ENCODE measurements at regions not wholly inside any gene's neighbourhood (a gene's known extent, or its start where the extent isn't known, plus 50 kb on each side); places are given as distances from the start of the nearest gene placed in this dataset.

- no peak overlapping the region for H3K27ac ChIP-seq (ENCODE audit: low read depth in 2 of 2, low read length in 2 of 2)
- H3K9me3 ChIP-seq (ENCODE audit: control insufficient read depth in 2 of 2, low read length in 2 of 2) = no peaks in the 10 kb centered on the region
- no peaks in the 10 kb centered on the region for H3K36me3 ChIP-seq (ENCODE audit: control insufficient read depth in 2 of 2, insufficient read depth in 2 of 2, low read length in 2 of 2)
- H3K4me1 ChIP-seq (ENCODE audit: control insufficient read depth in 2 of 2, insufficient read depth in 2 of 2, low read length in 2 of 2) = no peaks in the 10 kb centered on the region
- H3K9ac ChIP-seq (ENCODE audit: low read depth in 1 of 2, low read length in 2 of 2) = no peak overlapping the region
- no peaks in the 10 kb centered on the region for H3K27me3 ChIP-seq (ENCODE audit: control insufficient read depth in 2 of 2, insufficient read depth in 2 of 2, low read length in 2 of 2)
- H3K4me3 ChIP-seq (ENCODE audit: low read length in 2 of 2) = no peak overlapping the region
Observed at GRCh38 chr1:87194271-87194774, 134.4 kb upstream of the LMO4 start.

GRCh38 chr1:87194856-87195255 is 133.8 kb upstream of the LMO4 start:
- H3K9ac ChIP-seq (ENCODE audit: low read depth in 1 of 2, low read length in 2 of 2) = no peak overlapping the region
- H3K27ac ChIP-seq (ENCODE audit: low read depth in 2 of 2, low read length in 2 of 2) = no peak overlapping the region
- H3K4me3 ChIP-seq (ENCODE audit: low read length in 2 of 2) = no peak overlapping the region
- no peaks in the 10 kb centered on the region for H3K36me3 ChIP-seq (ENCODE audit: control insufficient read depth in 2 of 2, insufficient read depth in 2 of 2, low read length in 2 of 2)
- no peaks in the 10 kb centered on the region for H3K4me1 ChIP-seq (ENCODE audit: control insufficient read depth in 2 of 2, insufficient read depth in 2 of 2, low read length in 2 of 2)
- no peaks in the 10 kb centered on the region for H3K9me3 ChIP-seq (ENCODE audit: control insufficient read depth in 2 of 2, low read length in 2 of 2)
- no peaks in the 10 kb centered on the region for H3K27me3 ChIP-seq (ENCODE audit: control insufficient read depth in 2 of 2, insufficient read depth in 2 of 2, low read length in 2 of 2)

- H3K27me3 ChIP-seq (ENCODE audit: control insufficient read depth in 2 of 2, insufficient read depth in 2 of 2, low read length in 2 of 2) = no peaks in the 10 kb centered on the region
- H3K36me3 ChIP-seq (ENCODE audit: control insufficient read depth in 2 of 2, insufficient read depth in 2 of 2, low read length in 2 of 2) = no peaks in the 10 kb centered on the region
- H3K4me3 ChIP-seq (ENCODE audit: low read length in 2 of 2) = no peak overlapping the region
Observed at GRCh38 chr1:87196110-87196827, 132.4 kb upstream of the LMO4 start.

GRCh38 chr1:87197156-87197555 is 131.5 kb upstream of the LMO4 start:
- H3K36me3 ChIP-seq (ENCODE audit: control insufficient read depth in 2 of 2, insufficient read depth in 2 of 2, low read length in 2 of 2) = no peaks in the 10 kb centered on the region
- H3K4me1 ChIP-seq (ENCODE audit: control insufficient read depth in 2 of 2, insufficient read depth in 2 of 2, low read length in 2 of 2) = no peaks in the 10 kb centered on the region
- no peak overlapping the region for H3K27ac ChIP-seq (ENCODE audit: low read depth in 2 of 2, low read length in 2 of 2)
- no peak overlapping the region for H3K4me3 ChIP-seq (ENCODE audit: low read length in 2 of 2)
- no peak overlapping the region for H3K9ac ChIP-seq (ENCODE audit: low read depth in 1 of 2, low read length in 2 of 2)
- H3K27me3 ChIP-seq (ENCODE audit: control insufficient read depth in 2 of 2, insufficient read depth in 2 of 2, low read length in 2 of 2) = no peaks in the 10 kb centered on the region
- no peaks in the 10 kb centered on the region for H3K9me3 ChIP-seq (ENCODE audit: control insufficient read depth in 2 of 2, low read length in 2 of 2)

More at GRCh38 chr1:87196110-87196827, 132.4 kb upstream of the LMO4 start:
- H3K9me3 ChIP-seq (ENCODE audit: control insufficient read depth in 2 of 2, low read length in 2 of 2) = no peaks in the 10 kb centered on the region
- no peaks in the 10 kb centered on the region for H3K4me1 ChIP-seq (ENCODE audit: control insufficient read depth in 2 of 2, insufficient read depth in 2 of 2, low read length in 2 of 2)
- H3K9ac ChIP-seq (ENCODE audit: low read depth in 1 of 2, low read length in 2 of 2) = no peak overlapping the region
- H3K27ac ChIP-seq (ENCODE audit: low read depth in 2 of 2, low read length in 2 of 2) = no peak overlapping the region

GRCh38 chr1:87197641-87198040 is 131.0 kb upstream of the LMO4 start:
- Histone ChIP-seq H3K27ac (ENCODE audit: low read depth in 2 of 2, low read length in 2 of 2) (no peak overlapping the region), H3K36me3 (ENCODE audit: control insufficient read depth in 2 of 2, insufficient read depth in 2 of 2, low read length in 2 of 2) (no peaks in the 10 kb centered on the region), H3K9ac (ENCODE audit: low read depth in 1 of 2, low read length in 2 of 2) (no peak overlapping the region), H3K9me3 (ENCODE audit: control insufficient read depth in 2 of 2, low read length in 2 of 2) (no peaks in the 10 kb centered on the region), H3K4me1 (ENCODE audit: control insufficient read depth in 2 of 2, insufficient read depth in 2 of 2, low read length in 2 of 2) (no peaks in the 10 kb centered on the region), H3K4me3 (ENCODE audit: low read length in 2 of 2) (no peak overlapping the region), H3K27me3 (ENCODE audit: control insufficient read depth in 2 of 2, insufficient read depth in 2 of 2, low read length in 2 of 2) (no peaks in the 10 kb centered on the region)

GRCh38 chr1:87200875-87201638 is 127.6 kb upstream of the LMO4 start:
- H3K36me3 ChIP-seq (ENCODE audit: control insufficient read depth in 2 of 2, insufficient read depth in 2 of 2, low read length in 2 of 2) = no peaks in the 10 kb centered on the region
- no peaks in the 10 kb centered on the region for H3K27me3 ChIP-seq (ENCODE audit: control insufficient read depth in 2 of 2, insufficient read depth in 2 of 2, low read length in 2 of 2)
- no peak overlapping the region for H3K27ac ChIP-seq (ENCODE audit: low read depth in 2 of 2, low read length in 2 of 2)
- H3K9ac ChIP-seq (ENCODE audit: low read depth in 1 of 2, low read length in 2 of 2) = no peak overlapping the region
- no peaks in the 10 kb centered on the region for H3K4me1 ChIP-seq (ENCODE audit: control insufficient read depth in 2 of 2, insufficient read depth in 2 of 2, low read length in 2 of 2)
- H3K4me3 ChIP-seq (ENCODE audit: low read length in 2 of 2) = no peak overlapping the region
- no peaks in the 10 kb centered on the region for H3K9me3 ChIP-seq (ENCODE audit: control insufficient read depth in 2 of 2, low read length in 2 of 2)

GRCh38 chr1:87201768-87202167 is 126.9 kb upstream of the LMO4 start:
- H3K9ac ChIP-seq (ENCODE audit: low read depth in 1 of 2, low read length in 2 of 2) = no peak overlapping the region
- H3K4me3 ChIP-seq (ENCODE audit: low read length in 2 of 2) = no peak overlapping the region
- H3K27me3 ChIP-seq (ENCODE audit: control insufficient read depth in 2 of 2, insufficient read depth in 2 of 2, low read length in 2 of 2) = no peaks in the 10 kb centered on the region
- H3K9me3 ChIP-seq (ENCODE audit: control insufficient read depth in 2 of 2, low read length in 2 of 2) = no peaks in the 10 kb centered on the region
- H3K4me1 ChIP-seq (ENCODE audit: control insufficient read depth in 2 of 2, insufficient read depth in 2 of 2, low read length in 2 of 2) = no peaks in the 10 kb centered on the region
- H3K36me3 ChIP-seq (ENCODE audit: control insufficient read depth in 2 of 2, insufficient read depth in 2 of 2, low read length in 2 of 2) = no peaks in the 10 kb centered on the region
- no peak overlapping the region for H3K27ac ChIP-seq (ENCODE audit: low read depth in 2 of 2, low read length in 2 of 2)

GRCh38 chr1:87202451-87202850 is 126.2 kb upstream of the LMO4 start:
- H3K27me3 ChIP-seq (ENCODE audit: control insufficient read depth in 2 of 2, insufficient read depth in 2 of 2, low read length in 2 of 2) = no peaks in the 10 kb centered on the region
- peak overlapping the region in 1 of 2 donors; percentile 46 for H3K4me3 ChIP-seq (ENCODE audit: low read length in 2 of 2)
- H3K9me3 ChIP-seq (ENCODE audit: control insufficient read depth in 2 of 2, low read length in 2 of 2) = no peaks in the 10 kb centered on the region
- H3K4me1 ChIP-seq (ENCODE audit: control insufficient read depth in 2 of 2, insufficient read depth in 2 of 2, low read length in 2 of 2) = no peaks in the 10 kb centered on the region
- H3K27ac ChIP-seq (ENCODE audit: low read depth in 2 of 2, low read length in 2 of 2) = no peak overlapping the region
- H3K9ac ChIP-seq (ENCODE audit: low read depth in 1 of 2, low read length in 2 of 2) = no peak overlapping the region
- H3K36me3 ChIP-seq (ENCODE audit: control insufficient read depth in 2 of 2, insufficient read depth in 2 of 2, low read length in 2 of 2) = no peaks in the 10 kb centered on the region

- H3K36me3 ChIP-seq (ENCODE audit: control insufficient read depth in 2 of 2, insufficient read depth in 2 of 2, low read length in 2 of 2) = no peaks in the 10 kb centered on the region
- H3K27me3 ChIP-seq (ENCODE audit: control insufficient read depth in 2 of 2, insufficient read depth in 2 of 2, low read length in 2 of 2) = no peaks in the 10 kb centered on the region
- no peaks in the 10 kb centered on the region for H3K4me1 ChIP-seq (ENCODE audit: control insufficient read depth in 2 of 2, insufficient read depth in 2 of 2, low read length in 2 of 2)
- peak overlapping the region in 1 of 2 donors; percentile 46 for H3K4me3 ChIP-seq (ENCODE audit: low read length in 2 of 2)
- no peak overlapping the region for H3K27ac ChIP-seq (ENCODE audit: low read depth in 2 of 2, low read length in 2 of 2)
- no peak overlapping the region for H3K9ac ChIP-seq (ENCODE audit: low read depth in 1 of 2, low read length in 2 of 2)
- H3K9me3 ChIP-seq (ENCODE audit: control insufficient read depth in 2 of 2, low read length in 2 of 2) = no peaks in the 10 kb centered on the region
Observed at GRCh38 chr1:87202922-87203655, 125.6 kb upstream of the LMO4 start.

GRCh38 chr1:87203904-87204303 is 124.8 kb upstream of the LMO4 start:
- no peaks in the 10 kb centered on the region for H3K27me3 ChIP-seq (ENCODE audit: control insufficient read depth in 2 of 2, insufficient read depth in 2 of 2, low read length in 2 of 2)
- no peak overlapping the region for H3K9ac ChIP-seq (ENCODE audit: low read depth in 1 of 2, low read length in 2 of 2)
- no peaks in the 10 kb centered on the region for H3K4me1 ChIP-seq (ENCODE audit: control insufficient read depth in 2 of 2, insufficient read depth in 2 of 2, low read length in 2 of 2)
- H3K9me3 ChIP-seq (ENCODE audit: control insufficient read depth in 2 of 2, low read length in 2 of 2) = no peaks in the 10 kb centered on the region
- H3K27ac ChIP-seq (ENCODE audit: low read depth in 2 of 2, low read length in 2 of 2) = no peak overlapping the region
- no peak overlapping the region for H3K4me3 ChIP-seq (ENCODE audit: low read length in 2 of 2)
- no peaks in the 10 kb centered on the region for H3K36me3 ChIP-seq (ENCODE audit: control insufficient read depth in 2 of 2, insufficient read depth in 2 of 2, low read length in 2 of 2)

Measured in mucosa of rectum (tissue), 2 donors.